SK-N-MC (cell line): ENCODE measurements at regions not wholly inside any gene's neighbourhood (a gene's known extent, or its start where the extent isn't known, plus 50 kb on each side); places are given as distances from the start of the nearest gene placed in this dataset.
"Not testable (repeated sequence)": the region's sequence is repeated elsewhere in the genome, so short reads cannot be mapped to it uniquely, and the experiment has no call there.

ENCODE experiments used
- DNase-seq: peaks from one replicate; pipeline ENCODE4 v3.0.0-alpha.2; 2011; ENCODE audit warnings: low read depth, low spot score
- H3K27ac ChIP-seq: fragments of 200-600 bp; sonication (generic); 2 replicates; pipeline ENCODE4 v1.5.1; 2016; ENCODE audit warnings: mixed run types
- H3K36me3 ChIP-seq: fragments of 200-600 bp; sonication (generic); 2 replicates; pipeline ENCODE4 v1.6.1; 2017; ENCODE audit warnings: antibody characterized with exemption, low read length, mixed read lengths; ENCODE audit not compliant: insufficient read depth
- H3K4me3 ChIP-seq: fragments of 200-600 bp; sonication (generic); 2 replicates; pipeline ENCODE4 v1.5.1; 2016
- H3K9ac ChIP-seq: fragments of 200-600 bp; sonication (generic); 2 replicates; pipeline ENCODE4 v1.8.0; 2017; ENCODE audit warnings: mixed run types, mixed read lengths; ENCODE audit not compliant: insufficient read length
- H3K9me3 ChIP-seq: fragments of 200-600 bp; sonication (generic); 2 replicates; pipeline ENCODE4 v1.6.1; 2017; ENCODE audit warnings: low read depth, mild to moderate bottlenecking, antibody characterized with exemption, low read length, moderate library complexity, mixed read lengths
- EZH2 ChIP-seq: fragments of 200-600 bp; sonication (generic); IDR thresholded peaks from one replicate; pipeline ENCODE4 v1.6.1; 2017; ENCODE audit warnings: antibody characterized with exemption
- FOXP2 ChIP-seq: optimal IDR thresholded peaks from 2 replicates; pipeline ENCODE3; 2011; ENCODE audit warnings: mild to moderate bottlenecking, moderate library complexity; ENCODE audit not compliant: insufficient read depth; ENCODE audit errors: extremely low read length, control extremely low read depth
- POLR2AphosphoS5 ChIP-seq: IDR thresholded peaks from 2 replicates; pipeline ENCODE4 v1.6.1; 2012; ENCODE audit warnings: mild to moderate bottlenecking, low read depth, low read length, borderline replicate concordance

GRCh38 chr2:131626011-131626410 lies 98.3 kb downstream of the CCDC74A start:
- not testable (repeated sequence) for DNase-seq

DNA sequence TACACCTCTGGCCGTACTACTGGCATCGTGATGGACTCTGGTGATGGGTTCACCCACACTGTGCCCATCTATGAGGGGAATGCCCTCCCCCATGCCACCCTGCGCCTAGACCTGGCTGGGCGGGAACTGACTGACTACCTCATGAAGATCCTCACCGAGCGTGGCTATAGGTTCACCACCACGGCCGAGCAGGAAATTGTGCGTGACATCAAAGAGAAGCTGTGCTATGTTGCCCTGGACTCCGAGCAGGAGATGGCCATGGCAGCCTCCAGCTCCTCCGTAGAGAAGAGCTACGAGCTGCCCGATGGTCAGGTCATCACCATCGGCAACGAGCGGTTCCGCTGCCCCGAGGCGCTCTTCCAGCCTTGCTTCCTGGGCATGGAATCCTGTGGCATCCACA lies 98.9 kb downstream of the CCDC74A start:
- DNase-seq, H3K9ac ChIP-seq, H3K9me3 ChIP-seq, H3K4me3 ChIP-seq, H3K27ac ChIP-seq, H3K36me3 ChIP-seq: not testable (repeated sequence)

More at GRCh38 chr2:131626011-131626410, 98.3 kb downstream of the CCDC74A start:
- H3K9me3 ChIP-seq, H3K36me3 ChIP-seq, H3K27ac ChIP-seq, H3K4me3 ChIP-seq, H3K9ac ChIP-seq: not testable (repeated sequence)

DNA sequence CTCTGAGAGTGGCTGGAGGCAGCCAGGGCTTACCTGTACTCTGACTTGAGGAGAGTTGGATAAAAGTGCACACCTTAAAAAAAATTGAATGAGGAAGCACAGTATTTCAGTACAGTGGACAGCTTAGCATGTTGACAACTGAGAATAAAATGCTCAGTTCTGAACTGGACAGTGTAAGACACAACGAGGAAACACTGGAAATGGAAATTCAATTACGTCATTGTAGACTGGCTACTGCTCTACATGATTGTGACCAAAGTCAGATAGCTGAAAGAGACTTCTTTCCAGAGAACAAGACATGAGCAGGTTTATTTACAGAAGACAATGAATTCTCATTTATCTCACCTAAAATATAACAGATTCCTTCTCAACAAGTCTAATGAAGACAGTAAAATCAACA lies 100.1 kb downstream of the CCDC74A start:
- not testable (repeated sequence) for H3K9ac ChIP-seq, H3K9me3 ChIP-seq, H3K36me3 ChIP-seq, DNase-seq, H3K27ac ChIP-seq, H3K4me3 ChIP-seq

DNA sequence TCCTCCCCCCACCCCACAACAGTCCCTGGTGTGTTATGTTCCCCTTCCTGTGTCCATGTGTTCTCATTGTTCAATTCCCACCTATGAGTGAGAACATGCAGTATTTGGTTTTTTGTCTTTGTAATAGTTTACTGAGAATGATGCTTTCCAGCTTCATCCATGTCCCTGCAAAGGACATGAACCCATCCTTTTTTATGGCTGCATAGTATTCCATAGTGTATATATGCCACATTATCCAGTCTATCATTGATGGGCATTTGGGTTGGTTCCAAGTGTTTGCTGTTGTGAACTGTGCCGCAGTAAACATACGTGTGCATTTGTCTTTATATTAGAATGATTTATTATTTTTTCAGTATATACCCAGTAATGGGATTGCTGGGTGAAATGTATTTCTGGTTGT lies 104.0 kb downstream of the CCDC74A start:
- H3K36me3 ChIP-seq, H3K9ac ChIP-seq, H3K4me3 ChIP-seq, DNase-seq, H3K9me3 ChIP-seq, H3K27ac ChIP-seq: not testable (repeated sequence)

DNA sequence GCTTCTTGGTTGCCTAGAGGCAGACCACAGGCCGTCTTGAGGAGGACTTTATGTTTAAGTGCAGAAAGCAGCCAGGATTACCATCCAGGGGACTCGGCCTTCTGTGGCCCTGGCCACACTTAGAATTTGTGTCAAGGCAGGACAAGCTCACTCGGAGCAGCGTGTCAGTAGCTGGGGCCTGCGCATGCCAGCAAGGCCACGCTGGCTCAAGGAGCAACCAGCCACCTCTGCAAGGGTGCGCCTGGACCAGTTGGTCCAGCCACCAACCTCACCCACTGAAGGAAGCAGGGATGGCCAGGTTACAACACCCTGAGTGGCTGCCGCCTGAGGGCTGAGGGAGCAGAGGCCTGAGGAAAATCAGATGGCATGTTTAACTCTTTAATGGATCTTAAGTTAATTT lies 105.7 kb downstream of the CCDC74A start:
- H3K4me3 ChIP-seq, DNase-seq, H3K9me3 ChIP-seq, H3K9ac ChIP-seq, H3K27ac ChIP-seq, H3K36me3 ChIP-seq: not testable (repeated sequence)

- H3K27ac ChIP-seq, H3K9ac ChIP-seq, H3K36me3 ChIP-seq, DNase-seq, H3K9me3 ChIP-seq, H3K4me3 ChIP-seq: not testable (repeated sequence)
Observed at GRCh38 chr2:131633827-131634695, 106.4 kb downstream of the CCDC74A start.

DNA sequence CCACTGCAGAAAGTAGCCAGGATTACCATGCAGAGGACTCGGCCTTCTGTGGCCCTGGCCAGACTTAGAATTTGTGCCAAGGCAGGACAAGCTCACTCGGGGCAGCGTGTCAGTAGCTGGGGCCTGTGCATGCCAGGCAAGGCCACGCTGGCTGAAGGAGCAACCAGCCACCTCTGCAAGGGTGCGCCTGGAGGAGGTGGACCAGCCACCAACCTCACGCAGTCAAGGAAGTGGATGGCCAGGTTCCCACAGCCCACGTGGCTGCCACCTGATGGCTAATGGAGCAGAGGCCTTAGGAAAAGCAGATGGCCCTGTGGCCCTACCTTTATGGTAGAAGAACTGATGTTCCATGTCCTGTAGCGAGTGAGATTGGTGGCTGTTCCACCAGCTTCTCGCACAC lies 107.9 kb downstream of the CCDC74A start:
- Histone ChIP-seq H3K27ac (no peak overlapping the region), H3K36me3 (no peaks in the 10 kb centered on the region), H3K9me3 (no peaks in the 10 kb centered on the region), H3K9ac (no peak overlapping the region), H3K4me3 (no peak overlapping the region)
- no peak for DNase-seq
- no peak for TF ChIP-seq FOXP2
- no peak for TF ChIP-seq EZH2
- TF ChIP-seq POLR2AphosphoS5 = no peak

DNA sequence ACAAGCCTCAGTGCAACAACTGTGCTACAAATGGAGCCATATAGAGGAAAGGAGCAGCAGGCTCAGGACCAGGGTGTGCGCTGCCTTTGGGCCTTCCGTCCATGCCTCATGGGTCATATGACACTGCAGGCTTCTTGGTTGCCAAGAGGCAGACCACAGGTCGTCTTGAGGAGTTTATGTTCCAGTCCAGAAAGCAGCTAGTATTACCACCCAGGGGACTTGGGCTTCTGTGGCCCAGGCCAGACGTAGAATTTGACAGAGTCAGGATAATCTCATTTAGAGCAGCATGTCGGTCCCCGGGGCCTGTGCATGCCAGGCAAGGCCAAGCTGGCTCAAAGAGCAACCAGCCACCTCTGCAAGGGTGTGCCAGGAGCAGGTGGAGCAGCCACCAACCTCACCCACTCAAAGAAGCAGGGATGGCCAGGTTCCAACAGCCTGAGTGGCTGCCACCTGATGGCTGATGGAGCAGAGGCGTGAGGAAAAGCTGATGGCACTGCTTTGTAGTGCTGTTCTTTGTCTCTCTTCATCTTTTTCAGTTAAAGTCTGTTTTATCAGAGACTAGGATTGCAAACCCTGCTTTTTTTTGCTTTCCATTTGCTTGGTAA lies 109.1 kb downstream of the CCDC74A start:
- DNase-seq = not testable (repeated sequence)

GRCh38 chr2:131639001-131639620 lies 111.4 kb downstream of the CCDC74A start:
- H3K9ac ChIP-seq, H3K4me3 ChIP-seq, H3K27ac ChIP-seq, H3K36me3 ChIP-seq, DNase-seq, H3K9me3 ChIP-seq: not testable (repeated sequence)

More for the DNA sequence above, 109.1 kb downstream of the CCDC74A start:
- not testable (repeated sequence) for H3K4me3 ChIP-seq, H3K9ac ChIP-seq, H3K27ac ChIP-seq, H3K9me3 ChIP-seq, H3K36me3 ChIP-seq
